A549 (cell line): ENCODE measurements at regions not wholly inside any gene's neighbourhood (a gene's known extent, or its start where the extent isn't known, plus 50 kb on each side); places are given as distances from the start of the nearest gene placed in this dataset.

Experiments used
- ATAC-seq, 2 experiments: fragments of 200-7000 bp in 1 of 2; fragments of >200 bp in 1 of 2; cut with Nextera tagmentation in 1 of 2; cut with Tn5 transposase in 1 of 2; 3 replicates each; pipeline versions ENCODE4 v1.8.0 to v1.9.1; 2018 to 2020; ENCODE audit warnings: mild to moderate bottlenecking in 1 of 2, moderate library complexity in 1 of 2
- CTCF ChIA-PET: fragments of 300-600 bp; sonication (Branson Sonifier 250); formaldehyde crosslinking; extraction: SDS; loops from one replicate; lab custom pipeline; 2021; ENCODE audit warnings: antibody characterized with exemption, inconsistent platforms; lab: Yijun Ruan, JAX
- POLR2A ChIA-PET: fragments of 350-600 bp; formaldehyde crosslinking; extraction: SDS; loops from one replicate; lab custom pipeline; 2021; ENCODE audit warnings: antibody characterized with exemption, inconsistent platforms; lab: Yijun Ruan, JAX
- DNase-seq, 2 experiments: peaks; one replicate each; pipeline versions ENCODE4 v3.0.0 to v3.0.0-alpha.2; 2011 to 2016; ENCODE audit warnings: low read depth in 1 of 2, low spot score in 1 of 2
- FAIRE-seq: peaks from 2 replicates; lab custom pipeline; 2011; peaks lifted over from hg19 to GRCh38; lab: Jason Lieb, UNC
- H3K27ac ChIP-seq, 2 experiments: fragments of >200 bp; sonication (Bioruptor Twin); formaldehyde crosslinking; 3 replicates each; pipeline ENCODE4 v1.5.1; 2016 to 2017
- H3K4me1 ChIP-seq: fragments of >200 bp; sonication (Bioruptor Twin); formaldehyde crosslinking; 3 replicates; pipeline ENCODE4 v1.6.1; 2016
- H3K4me2 ChIP-seq: fragments of >200 bp; sonication (Bioruptor Twin); formaldehyde crosslinking; 3 replicates; pipeline ENCODE4 v1.6.1; 2016
- H3K4me3 ChIP-seq: fragments of >200 bp; sonication (Bioruptor Twin); formaldehyde crosslinking; 3 replicates; pipeline ENCODE4 v1.5.1; 2016
- H3K9me3 ChIP-seq: fragments of >200 bp; sonication (Bioruptor Twin); formaldehyde crosslinking; 3 replicates; pipeline ENCODE4 v1.6.1; 2016
- BHLHE40 ChIP-seq: IDR thresholded peaks from 2 replicates; pipeline ENCODE4 v1.6.1; 2012; ENCODE audit warnings: low read depth, low read length, inconsistent platforms
- CBX2 ChIP-seq: fragments of 200-600 bp; sonication (generic); IDR thresholded peaks from 2 replicates; pipeline ENCODE4 v1.6.1; 2016; ENCODE audit warnings: low read depth, mild to moderate bottlenecking, borderline replicate concordance
- CBX8 ChIP-seq: fragments of 200-600 bp; sonication (generic); IDR thresholded peaks from 2 replicates; pipeline ENCODE4 v1.6.1; 2016
- CEBPB ChIP-seq, 2 experiments: fragments of >200 bp in 1 of 2; sonication (Bioruptor Twin) in 1 of 2; formaldehyde crosslinking in 1 of 2; IDR thresholded peaks; 2 replicates each; pipeline ENCODE4 v1.6.1; 2012 to 2016
- CHD2 ChIP-seq: fragments of 150-350 bp; IDR thresholded peaks from 2 replicates; pipeline ENCODE4 v1.6.1; 2014; ENCODE audit warnings: low read length; ENCODE audit not compliant: partially characterized antibody
- CHD4 ChIP-seq: fragments of 200-600 bp; sonication (generic); IDR thresholded peaks from 2 replicates; pipeline ENCODE4 v1.6.1; 2016; ENCODE audit warnings: antibody characterized with exemption, mild to moderate bottlenecking, borderline replicate concordance
- CTCF ChIP-seq: fragments of >200 bp; sonication (Bioruptor Twin); formaldehyde crosslinking; IDR thresholded peaks from 3 replicates; pipeline ENCODE4 v1.5.1; 2016
- EHF ChIP-seq: fragments of 250-450 bp; sonication (Bioruptor Pico); IDR thresholded peaks from 2 replicates; pipeline ENCODE4 v1.5.0; 2020; ENCODE audit warnings: mild to moderate bottlenecking
- ESRRA ChIP-seq: fragments of 150-350 bp; IDR thresholded peaks from 2 replicates; pipeline ENCODE4 v1.6.1; 2014; ENCODE audit warnings: mild to moderate bottlenecking, low read length, borderline replicate concordance
- FOSB ChIP-seq: fragments of 250-450 bp; sonication (Bioruptor Pico); IDR thresholded peaks from 2 replicates; pipeline ENCODE4 v1.5.0; 2020; ENCODE audit warnings: mild to moderate bottlenecking, moderate library complexity
- HEYL ChIP-seq: fragments of 250-450 bp; sonication (Bioruptor Pico); IDR thresholded peaks from 2 replicates; pipeline ENCODE4 v1.8.0; 2021; ENCODE audit warnings: mild to moderate bottlenecking, moderate library complexity
- HOXB13 ChIP-seq: fragments of 250-450 bp; sonication (Bioruptor Pico); IDR thresholded peaks from 2 replicates; pipeline ENCODE4 v1.5.0; 2020; ENCODE audit warnings: low read depth, mild to moderate bottlenecking, moderate library complexity
- HOXB5 ChIP-seq: fragments of 250-450 bp; sonication (Bioruptor Pico); IDR thresholded peaks from 2 replicates; pipeline ENCODE4 v1.5.0; 2020; ENCODE audit warnings: mild to moderate bottlenecking, moderate library complexity
- JUN ChIP-seq, 2 experiments: fragments of >200 bp; sonication (Bioruptor Twin); formaldehyde crosslinking; IDR thresholded peaks; 2 replicates in 1 of 2; 3 replicates in 1 of 2; pipeline ENCODE4 v1.6.1; 2016 to 2017
- JUNB ChIP-seq: fragments of >200 bp; sonication (Bioruptor Twin); formaldehyde crosslinking; IDR thresholded peaks from 2 replicates; pipeline ENCODE4 v1.6.1; 2016
- KDM5A ChIP-seq: fragments of 200-600 bp; sonication (generic); IDR thresholded peaks from 2 replicates; pipeline ENCODE4 v1.6.1; 2016; ENCODE audit warnings: antibody characterized with exemption, mild to moderate bottlenecking
- MAX ChIP-seq: IDR thresholded peaks from 2 replicates; pipeline ENCODE4 v1.6.1; 2012
- NPAS2 ChIP-seq: fragments of 250-450 bp; sonication (Bioruptor Pico); IDR thresholded peaks from 2 replicates; pipeline ENCODE4 v1.8.0; 2022; ENCODE audit warnings: mild to moderate bottlenecking, moderate library complexity, borderline replicate concordance
- PBX3 ChIP-seq: IDR thresholded peaks from 2 replicates; pipeline ENCODE4 v1.6.1; 2012
- PHF8 ChIP-seq: fragments of 200-600 bp; sonication (generic); IDR thresholded peaks from 2 replicates; pipeline ENCODE4 v1.6.1; 2016; ENCODE audit warnings: low read depth, mild to moderate bottlenecking, antibody characterized with exemption, moderate library complexity, borderline replicate concordance
- POLR2A ChIP-seq: IDR thresholded peaks from 2 replicates; pipeline ENCODE4 v1.6.1; 2012; ENCODE audit warnings: mild to moderate bottlenecking, low read length
- POLR2AphosphoS2 ChIP-seq: conservative IDR thresholded peaks from 2 replicates; pipeline ENCODE4 v1.6.1; 2012; ENCODE audit warnings: low read length, improper control_type of control experiment, inconsistent platforms
- RARB ChIP-seq: fragments of 250-450 bp; sonication (Bioruptor Pico); IDR thresholded peaks from 2 replicates; pipeline ENCODE4 v1.8.0; 2021; ENCODE audit warnings: mild to moderate bottlenecking, moderate library complexity
- RCOR1 ChIP-seq: fragments of 150-350 bp; IDR thresholded peaks from 2 replicates; pipeline ENCODE4 v1.6.1; 2014; ENCODE audit warnings: antibody characterized with exemption, low read length, low read depth
- RFX5 ChIP-seq: fragments of 450-650 bp; IDR thresholded peaks from 2 replicates; pipeline ENCODE4 v1.7.1; 2014; ENCODE audit warnings: antibody characterized with exemption, mild to moderate bottlenecking, moderate library complexity
- RNF2 ChIP-seq: fragments of 200-600 bp; sonication (generic); IDR thresholded peaks from 2 replicates; pipeline ENCODE4 v1.6.1; 2016; ENCODE audit warnings: low read depth, mild to moderate bottlenecking, antibody characterized with exemption, moderate library complexity, borderline replicate concordance
- SMC3 ChIP-seq: fragments of >200 bp; sonication (Bioruptor Twin); formaldehyde crosslinking; IDR thresholded peaks from 3 replicates; pipeline ENCODE4 v1.6.1; 2018; ENCODE audit warnings: inconsistent platforms
- SREBF2 ChIP-seq: fragments of 450-650 bp; IDR thresholded peaks from 2 replicates; pipeline ENCODE4 v1.6.1; 2014; ENCODE audit warnings: mild to moderate bottlenecking, moderate library complexity
- TFCP2L1 ChIP-seq: fragments of 250-450 bp; sonication (Bioruptor Pico); IDR thresholded peaks from 2 replicates; pipeline ENCODE4 v1.5.0; 2021; ENCODE audit warnings: mild to moderate bottlenecking
- TP53 ChIP-seq: fragments of 250-450 bp; sonication (Bioruptor Pico); IDR thresholded peaks from 2 replicates; pipeline ENCODE4 v1.5.0; 2021; ENCODE audit warnings: mild to moderate bottlenecking, moderate library complexity
- ZC3H11A ChIP-seq: fragments of 450-650 bp; IDR thresholded peaks from 2 replicates; pipeline ENCODE4 v1.6.1; 2014; ENCODE audit warnings: antibody characterized with exemption, mild to moderate bottlenecking
- ZFP36 ChIP-seq: fragments of 450-650 bp; IDR thresholded peaks from 2 replicates; pipeline ENCODE4 v1.6.1; 2014; ENCODE audit warnings: borderline replicate concordance; ENCODE audit not compliant: partially characterized antibody
- ZNF302 ChIP-seq: fragments of 250-450 bp; sonication (Bioruptor Pico); IDR thresholded peaks from 2 replicates; pipeline ENCODE4 v1.9.0; 2021; ENCODE audit warnings: inconsistent platforms, mild to moderate bottlenecking, moderate library complexity
- ZSCAN20 ChIP-seq: fragments of 250-450 bp; sonication (Bioruptor Pico); IDR thresholded peaks from 2 replicates; pipeline ENCODE4 v1.8.0; 2022; ENCODE audit warnings: mild to moderate bottlenecking, moderate library complexity
- WGBS: methylation state at CpG from one replicate; pipeline ENCODE4 v1.1.6; 2017; ENCODE audit errors: missing lambda C conversion rate; 5-methylcytosine and 5-hydroxymethylcytosine counted together

- ATAC-seq: no peak
- POLR2A ChIA-PET: no interaction called here
- no peak for FAIRE-seq
- H3K4me1 ChIP-seq: no peaks in the 10 kb centered on the region
- no peak overlapping the region for H3K4me2 ChIP-seq
- H3K9me3 ChIP-seq: no peaks in the 10 kb centered on the region
- no peak overlapping the region for H3K27ac ChIP-seq
- H3K4me3 ChIP-seq: no peak overlapping the region
- WGBS: 72% methylated on average over 6 of the region's 6 CpGs
- TF ChIP-seq PBX3 (no peak), ZC3H11A (peak; percentile 52)
- CTCF ChIA-PET: interaction anchor here (1.0 kb wide), 1 partner anchor 11 kb away, joined by 3 read pairs; no protein-coding TSS in a partner anchor
- no peak for DNase-seq
Observed at GRCh38 chr6:21511891-21512550, 81.5 kb upstream of the SOX4 start.

GRCh38 chr6:21514288-21514687 lies 79.3 kb upstream of the SOX4 start:
- ATAC-seq (no peak), DNase-seq (no peak), FAIRE-seq (no peak)
- no peaks in the 10 kb centered on the region for H3K9me3 ChIP-seq
- POLR2A ChIA-PET: no interaction called here
- no peak overlapping the region for H3K4me3 ChIP-seq
- TF ChIP-seq POLR2AphosphoS2 (no peak), RCOR1 (no peak), HOXB5 (CRISPR knock-in tag) (no peak), JUN (IDR thresholded peaks at IDR 0.05) (no peak), CBX2 (no peak), EHF (CRISPR knock-in tag) (no peak), KDM5A (no peak), ZFP36 (no peak), ZNF302 (no peak), RFX5 (no peak), HOXB13 (CRISPR knock-in tag) (no peak), RARB (CRISPR knock-in tag) (no peak), SREBF2 (no peak), HEYL (CRISPR knock-in tag) (no peak), CBX8 (no peak), ESRRA (no peak), CTCF (no peak), CHD2 (no peak), ZSCAN20 (CRISPR knock-in tag) (no peak), RNF2 (no peak)
- WGBS: 18% methylated on average over 4 of the region's 4 CpGs
- H3K4me2 ChIP-seq: no peak overlapping the region
- CTCF ChIA-PET: interaction anchor here (1.3 kb wide), 1 partner anchor 9 kb away, joined by 4 read pairs; no protein-coding TSS in a partner anchor
- H3K4me1 ChIP-seq: no peaks in the 10 kb centered on the region
- no peak overlapping the region for H3K27ac ChIP-seq

GRCh38 chr6:21518317-21518716 lies 75.2 kb upstream of the SOX4 start:
- H3K27ac ChIP-seq: no peak overlapping the region
- ChIA-PET POLR2A (no interaction called here), CTCF (no interaction called here)
- WGBS: 64% methylated on average over 4 of the region's 4 CpGs
- DNase-seq (no peak), ATAC-seq (no peak), FAIRE-seq (no peak)
- no peak overlapping the region for H3K4me2 ChIP-seq
- no peak for TF ChIP-seq MAX
- no peak for TF ChIP-seq RFX5
- no peak for TF ChIP-seq SMC3
- no peak for TF ChIP-seq PBX3
- TF ChIP-seq FOSB (CRISPR knock-in tag): no peak
- no peak for TF ChIP-seq POLR2A
- no peak for TF ChIP-seq TP53 (CRISPR knock-in tag)
- no peak for TF ChIP-seq BHLHE40
- no peak for TF ChIP-seq JUNB
- TF ChIP-seq CHD4: no peak
- no peak for TF ChIP-seq HEYL (CRISPR knock-in tag)
- TF ChIP-seq PHF8: no peak
- TF ChIP-seq TFCP2L1 (CRISPR knock-in tag): no peak
- TF ChIP-seq NPAS2 (CRISPR knock-in tag): no peak
- TF ChIP-seq ZSCAN20 (CRISPR knock-in tag): no peak
- no peak for TF ChIP-seq HOXB5 (CRISPR knock-in tag)
- no peak for TF ChIP-seq POLR2AphosphoS2
- no peak for TF ChIP-seq CEBPB (IDR thresholded peaks at IDR 0.05)
- no peaks in the 10 kb centered on the region for H3K4me1 ChIP-seq
- H3K9me3 ChIP-seq: no peaks in the 10 kb centered on the region
- no peak overlapping the region for H3K4me3 ChIP-seq
